K562 (cell line): ENCODE measurements at regions not wholly inside any gene's neighbourhood (a gene's known extent, or its start where the extent isn't known, plus 50 kb on each side); places are given as distances from the start of the nearest gene placed in this dataset.
"Not testable (repeated sequence)": the region's sequence is repeated elsewhere in the genome, so short reads cannot be mapped to it uniquely, and the experiment has no call there.

Source experiments
- ATAC-seq: fragments of 200-7000 bp; cut with Tn5 transposase; 3 replicates; pipeline ENCODE4 v1.9.1; 2020; ENCODE audit warnings: moderate library complexity
- BruUV-seq: library from RNA; stranded (reverse); fragments of 400-500 nt; replicated peaks from 2 replicates; lab custom pipeline; 2021; lab: Mats Ljungman, UMichigan
- CTCF ChIA-PET: fragments of 300-600 bp; formaldehyde crosslinking; extraction: SDS; loops from one replicate; lab custom pipeline; 2021; ENCODE audit warnings: low intra/inter-chr PET ratio; lab: Yijun Ruan, JAX
- POLR2A ChIA-PET: fragments of 300-600, 350-650 bp; sonication (Branson Sonifier 250); formaldehyde crosslinking; extraction: SDS; loops from one replicate; lab custom pipeline; 2021; ENCODE audit warnings: antibody characterized with exemption, inconsistent platforms; lab: Yijun Ruan, JAX
- DNase-seq, 4 experiments: peaks; one replicate each; pipeline versions ENCODE4 v3.0.0 to v3.0.0-alpha.2; 2011 to 2018; ENCODE audit warnings: low spot score in 3 of 4, mixed read lengths in 3 of 4; ENCODE audit errors: extremely low read depth in 1 of 4
- FAIRE-seq: peaks from 2 replicates; lab custom pipeline; 2011; peaks lifted over from hg19 to GRCh38; lab: Jason Lieb, UNC
- H2AFZ ChIP-seq: 2 replicates; pipeline ENCODE4 v1.6.0; 2011; ENCODE audit warnings: low read depth, low read length, control low read depth, inconsistent platforms
- H3K27ac ChIP-seq: fragments of 200-600 bp; 3 replicates; pipeline ENCODE4 v1.8.0; 2011; ENCODE audit warnings: low read depth, mild to moderate bottlenecking, control low read depth, inconsistent platforms, low read length, moderate library complexity, mixed read lengths; ENCODE audit errors: extremely low read depth
- H3K27me3 ChIP-seq, 2 experiments: fragments of 300-600 bp in 1 of 2; 2 replicates in 1 of 2; 3 replicates in 1 of 2; pipeline versions ENCODE4 v1.6.0 to v1.8.0; 2011; ENCODE audit warnings: inconsistent platforms in 2 of 2, low read length in 2 of 2, mild to moderate bottlenecking in 1 of 2, mixed read lengths in 1 of 2, moderate library complexity in 1 of 2; ENCODE audit not compliant: control insufficient read depth in 2 of 2, insufficient read depth in 2 of 2
- H3K36me3 ChIP-seq: fragments of 300-600 bp; 3 replicates; pipeline ENCODE4 v1.8.0; 2011; ENCODE audit warnings: mild to moderate bottlenecking, low read length, inconsistent platforms; ENCODE audit not compliant: control insufficient read depth, insufficient read depth
- H3K4me1 ChIP-seq, 2 experiments: fragments of 200-600 bp in 1 of 2; replicated peaks in 1 of 2; 2 replicates in 1 of 2; 3 replicates in 1 of 2; pipeline versions ENCODE4 v1.5.1 to v1.8.0; 2011; ENCODE audit warnings: inconsistent platforms in 2 of 2, low read length in 2 of 2, mild to moderate bottlenecking in 1 of 2, mixed read lengths in 1 of 2, moderate library complexity in 1 of 2; ENCODE audit not compliant: control insufficient read depth in 2 of 2, insufficient read depth in 2 of 2
- H3K4me2 ChIP-seq: 2 replicates; pipeline ENCODE4 v1.6.1; 2011; ENCODE audit warnings: low read length, control low read depth, inconsistent platforms, mixed read lengths; ENCODE audit not compliant: insufficient read depth
- H3K4me3 ChIP-seq: fragments of 200-600 bp; sonication (generic), shearing (Covaris generic); 2 replicates; pipeline ENCODE4 v1.5.1; 2016; ENCODE audit warnings: control low read depth, inconsistent platforms
- H3K79me2 ChIP-seq: fragments of 200-600 bp; 3 replicates; pipeline ENCODE4 v1.8.0; 2011; ENCODE audit warnings: low read length, inconsistent platforms; ENCODE audit not compliant: control insufficient read depth, insufficient read depth
- H3K9ac ChIP-seq, 2 experiments: 2 replicates each; pipeline versions ENCODE4 v1.6.0 to v1.6.1; 2011; ENCODE audit warnings: low read depth in 2 of 2, low read length in 2 of 2, control low read depth in 1 of 2, inconsistent platforms in 1 of 2, mild to moderate bottlenecking in 1 of 2, mixed read lengths in 1 of 2; ENCODE audit not compliant: insufficient read depth in 1 of 2
- H3K9me1 ChIP-seq: one replicate; pipeline ENCODE4 v1.6.0; 2011; ENCODE audit warnings: inconsistent platforms, mild to moderate bottlenecking, low read length, moderate library complexity; ENCODE audit not compliant: control insufficient read depth, insufficient read depth
- H3K9me3 ChIP-seq: replicated peaks from 2 replicates; pipeline ENCODE4 v1.5.1; 2011; ENCODE audit warnings: low read depth, low read length, inconsistent platforms; ENCODE audit not compliant: control insufficient read depth, insufficient read depth
- H4K20me1 ChIP-seq: replicated peaks from 2 replicates; pipeline ENCODE4 v1.6.1; 2011; ENCODE audit warnings: low read length, inconsistent platforms, mixed read lengths; ENCODE audit not compliant: control insufficient read depth, insufficient read depth
- ADNP ChIP-seq: fragments of 200-800 bp; sonication (Bioruptor generic); IDR thresholded peaks from 2 replicates; pipeline ENCODE4 v1.6.1; 2016; ENCODE audit warnings: missing genetic modification characterization, missing compliant biosample characterization
- CEBPG ChIP-seq, 3 experiments: fragments of 200-800 bp in 1 of 3; sonication (Bioruptor generic) in 1 of 3; sonication (generic) in 1 of 3; formaldehyde crosslinking in 1 of 3; IDR thresholded peaks in 2 of 3; conservative IDR thresholded peaks in 1 of 3; 2 replicates each; pipeline versions ENCODE4 v1.6.1 to v1.8.0; 2016 to 2022; ENCODE audit warnings: missing compliant biosample characterization in 2 of 3, missing genetic modification characterization in 2 of 3, mild to moderate bottlenecking in 1 of 3, missing genetic modification reagents in 1 of 3
- FOXA1 ChIP-seq: fragments of 450-650 bp; IDR thresholded peaks from 2 replicates; pipeline ENCODE4 v1.6.1; 2016; ENCODE audit warnings: mild to moderate bottlenecking, borderline replicate concordance
- HDAC2 ChIP-seq: fragments of 450-650 bp; IDR thresholded peaks from 2 replicates; pipeline ENCODE4 v1.6.1; 2016; ENCODE audit warnings: mild to moderate bottlenecking
- SRSF7 ChIP-seq: fragments of 200-400 bp; formaldehyde crosslinking; optimal IDR thresholded peaks from 2 replicates; pipeline ENCODE3; 2017; ENCODE audit warnings: mild to moderate bottlenecking, low read depth, low read length
- ZKSCAN8 ChIP-seq: fragments of 200-800 bp; sonication (Bioruptor generic); IDR thresholded peaks from 2 replicates; pipeline ENCODE4 v1.6.1; 2016; ENCODE audit warnings: missing genetic modification characterization, missing compliant biosample characterization
- ZNF175 ChIP-seq: fragments of 200-800 bp; sonication (Bioruptor generic); IDR thresholded peaks from 2 replicates; pipeline ENCODE4 v1.6.1; 2016; ENCODE audit warnings: low read depth, mild to moderate bottlenecking, missing genetic modification characterization, missing compliant biosample characterization
- ZNF431 ChIP-seq: sonication (generic); formaldehyde crosslinking; IDR thresholded peaks from 2 replicates; pipeline ENCODE4 v1.8.0; 2022; ENCODE audit warnings: mild to moderate bottlenecking, missing genetic modification reagents
- ZNF780A ChIP-seq: fragments of 250-450 bp; sonication (Bioruptor Pico); IDR thresholded peaks from 2 replicates; pipeline ENCODE4 v1.5.0; 2021; ENCODE audit warnings: mild to moderate bottlenecking
- WGBS: fragments of 100-300 bp; shearing (Covaris generic); methylation state at CpG from one replicate; pipeline ENCODE4 v1.1.6; 2016; ENCODE audit warnings: low coverage, mixed read lengths; ENCODE audit not compliant: insufficient coverage; ENCODE audit errors: missing lambda C conversion rate; 5-methylcytosine and 5-hydroxymethylcytosine counted together
- in situ Hi-C: fragments of 300-500 bp; cut with MboI; formaldehyde crosslinking; loops from 4 replicates; pipeline ENCODE4 v1.15.0; 2018; ENCODE audit warnings: inconsistent platforms, mixed read lengths
- intact Hi-C: fragments of 100-400 bp; cut with micrococcal nuclease; formaldehyde crosslinking; loops from 2 replicates; pipeline ENCODE4 v1.14.2; 2022

DNA sequence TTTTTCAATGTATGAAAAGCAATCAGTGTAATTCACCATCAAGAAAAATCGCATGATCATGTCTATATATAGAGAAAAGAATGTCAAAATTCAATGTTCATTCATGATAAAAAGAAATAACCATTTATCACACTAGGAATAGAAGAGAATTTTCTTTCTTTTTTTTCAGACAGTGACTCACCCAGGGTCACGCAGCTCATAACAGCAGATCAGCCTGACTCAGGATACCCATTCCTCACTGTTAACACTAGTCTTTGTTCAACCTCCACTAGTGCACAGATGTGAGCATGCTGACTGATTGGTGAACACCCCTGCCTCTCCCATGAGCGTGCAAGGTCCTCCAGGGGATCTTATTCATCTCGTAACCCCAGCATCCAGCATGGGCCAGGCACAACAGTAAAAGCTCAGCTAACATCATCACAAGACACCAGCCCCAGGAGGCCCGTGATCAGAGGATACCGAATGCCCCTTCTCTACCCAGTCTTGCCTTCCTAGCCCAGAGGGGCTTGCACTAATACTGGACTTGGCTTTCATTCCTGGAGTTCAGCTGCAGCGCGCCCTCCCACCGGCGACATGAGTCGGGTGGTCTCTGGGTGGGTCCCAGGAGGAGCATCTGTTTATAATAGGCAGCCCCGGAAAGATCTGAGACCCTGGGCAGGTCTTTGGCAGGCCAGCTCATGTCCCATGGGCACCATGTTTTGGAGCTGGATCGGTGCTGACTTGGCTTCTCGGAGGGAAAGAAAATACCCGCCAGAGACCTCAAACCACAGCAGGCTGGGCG is 539.5 kb upstream of the SLC10A2 start (continued):
- TF ChIP-seq ZNF431 (CRISPR knock-in tag) (no peak), CEBPG (CRISPR knock-in tag; IDR thresholded peaks at IDR 0.05) (no peak), CEBPG (tag; conservative IDR thresholded peaks at IDR 0.05 in 1 of 2, IDR thresholded peaks at IDR 0.05 in 1 of 2) (no peak), ADNP (tag) (no peak), HDAC2 (no peak), SRSF7 (no peak), ZKSCAN8 (CRISPR knock-in tag) (no peak), ZNF175 (no peak), ZNF780A (CRISPR knock-in tag) (no peak), FOXA1 (no peak)

- CTCF ChIA-PET, H3K4me1 ChIP-seq, H3K9me1 ChIP-seq, H3K79me2 ChIP-seq, H4K20me1 ChIP-seq, H3K27me3 ChIP-seq, intact Hi-C loops, H3K9me3 ChIP-seq, H3K9ac ChIP-seq, ATAC-seq, in situ Hi-C loops, H3K4me2 ChIP-seq, DNase-seq, FAIRE-seq, H3K36me3 ChIP-seq, H2AFZ ChIP-seq, H3K27ac ChIP-seq, H3K4me3 ChIP-seq, POLR2A ChIA-PET, BruUV-seq: not testable (repeated sequence)
- WGBS: 0% methylated on average over 2 of the region's 26 CpGs
Measured at GRCh38 chr13:103599870-103600269, 533.7 kb upstream of the SLC10A2 start.
